Ovary (tissue), 7 donors: ENCODE measurements at regions not wholly inside any gene's neighbourhood (a gene's known extent, or its start where the extent isn't known, plus 50 kb on each side); places are given as distances from the start of the nearest gene placed in this dataset.

ENCODE experiments used
- DNase-seq, 5 donors: peaks; one replicate each; pipeline ENCODE4 v3.0.0-alpha.2; 2019 to 2020
- H3K27ac ChIP-seq, 2 donors: fragments of 200-600 bp; one replicate each; pipeline versions ENCODE4 v1.5.1 to v1.8.0; 2019 to 2022
- H3K27me3 ChIP-seq: fragments of 200-600 bp; one replicate; pipeline ENCODE4 v1.8.0; 2022
- H3K36me3 ChIP-seq: fragments of 200-600 bp; sonication (generic); one replicate; pipeline ENCODE4 v1.5.1; 2019
- H3K4me1 ChIP-seq: one replicate; pipeline ENCODE4 v1.8.1; 2013; ENCODE audit warnings: mild to moderate bottlenecking, moderate library complexity; ENCODE audit not compliant: insufficient read depth
- H3K4me3 ChIP-seq: fragments of 200-600 bp; sonication (generic); one replicate; pipeline ENCODE4 v1.5.1; 2017
- H3K9me3 ChIP-seq, 2 donors: fragments of 200-600 bp in 1 of 2; sonication (generic) in 1 of 2; one replicate each; pipeline versions ENCODE4 v1.5.1 to v1.8.1; 2013 to 2019; ENCODE audit warnings: mild to moderate bottlenecking in 1 of 2, moderate library complexity in 1 of 2
- EP300 ChIP-seq: sonication (generic); formaldehyde crosslinking; IDR thresholded peaks from one replicate; pipeline ENCODE4 v1.6.1; 2017; ENCODE audit warnings: antibody characterized with exemption
- POLR2A ChIP-seq: fragments of 450-650 bp; IDR thresholded peaks from one replicate; pipeline ENCODE4 v1.6.1; 2017; ENCODE audit warnings: antibody characterized with exemption, mild to moderate bottlenecking, moderate library complexity
- WGBS, 3 donors: extraction: QIAGEN DNeasy Blood & Tissue Kit in 1 of 3; methylation state at CpG; one replicate each; pipeline versions ENCODE4 v1.1.5 to v1.1.7; 2013 to 2017; 5-methylcytosine and 5-hydroxymethylcytosine counted together
- intact Hi-C, 4 donors: fragments of 100-400 bp; cut with DNase I; formaldehyde crosslinking; loops; one replicate each; pipeline versions ENCODE4 v1.11.0 to v1.15.1; 2022 to 2023
- TF ChIP-seq, protein P1 (sequence below), 3 donors: fragments of 450-650 bp in 2 of 3; fragments of 200-600 bp in 1 of 3; IDR thresholded peaks; one replicate each; pipeline versions ENCODE4 v1.5.1 to v1.8.0; 2016 to 2022; ENCODE audit warnings: antibody characterized with exemption in 3 of 3, mild to moderate bottlenecking in 1 of 3
- donor health status: DM: no; HTN: no; CAD: no; lungs with moderate emphysema.
- donor health status: DM: no; HTN: no; CAD: no.
- donor health status: Bipolar disorder and iron deficiency.
- donor health status: DM: no; HTN: no; CAD: no.
- donor health status: DM: yes; HTN: yes; CAD: no.

DNA sequence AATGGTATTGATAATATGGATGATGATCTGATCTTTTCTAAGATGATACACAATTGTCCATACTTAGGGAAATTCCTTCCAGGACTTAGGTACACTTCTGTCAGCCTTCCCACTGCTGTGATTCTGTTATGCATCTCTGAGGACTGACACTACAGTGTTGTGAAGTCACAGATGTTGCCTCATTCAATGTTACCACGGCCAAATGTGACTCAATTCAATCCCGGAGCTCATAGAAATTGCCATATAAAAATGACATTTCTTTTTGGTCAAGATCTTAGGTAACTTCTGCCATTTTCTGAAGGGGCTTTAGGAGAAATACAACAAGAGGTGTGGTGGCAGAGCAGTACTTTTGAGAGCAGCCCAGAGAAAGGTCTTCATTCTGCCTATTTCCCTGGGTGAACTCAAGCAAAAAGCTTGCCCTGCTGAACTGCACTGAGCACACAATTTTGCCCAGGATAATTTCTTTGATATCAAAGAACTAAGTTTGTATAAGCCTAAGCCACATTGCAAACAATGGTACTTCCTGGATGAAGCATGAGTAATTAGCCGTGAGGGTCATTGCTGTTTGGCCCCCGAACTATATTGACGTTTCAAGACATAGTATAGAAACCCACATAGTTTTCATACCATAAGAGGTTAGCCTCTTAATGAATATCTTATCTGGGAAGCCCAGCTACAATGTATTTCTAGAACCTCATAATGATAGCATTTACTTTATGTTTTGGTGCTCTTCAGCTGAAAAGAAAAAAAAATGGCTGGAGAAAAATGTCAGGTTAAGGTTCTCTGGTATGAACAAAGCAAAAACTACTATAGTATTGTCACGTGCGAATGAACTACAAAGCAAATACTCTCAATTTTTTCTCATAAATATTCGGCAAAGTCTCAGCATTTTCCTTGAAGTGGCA, 437.4 kb downstream of the MEIS1 start:
- Histone ChIP-seq H3K36me3 (no peaks in the 10 kb centered on the region), H3K9me3 (no peaks in the 10 kb centered on the region), H3K4me1 (no peaks in the 10 kb centered on the region), H3K27me3 (no peaks in the 10 kb centered on the region), H3K27ac (no peak overlapping the region), H3K4me3 (no peak overlapping the region)
- intact Hi-C loops: no loop called here
- WGBS, 3 donors: 41 to 45% (median 44%) methylated on average over 8 of the region's 8 CpGs
- no peak for TF ChIP-seq EP300
- TF ChIP-seq, protein P1, sequence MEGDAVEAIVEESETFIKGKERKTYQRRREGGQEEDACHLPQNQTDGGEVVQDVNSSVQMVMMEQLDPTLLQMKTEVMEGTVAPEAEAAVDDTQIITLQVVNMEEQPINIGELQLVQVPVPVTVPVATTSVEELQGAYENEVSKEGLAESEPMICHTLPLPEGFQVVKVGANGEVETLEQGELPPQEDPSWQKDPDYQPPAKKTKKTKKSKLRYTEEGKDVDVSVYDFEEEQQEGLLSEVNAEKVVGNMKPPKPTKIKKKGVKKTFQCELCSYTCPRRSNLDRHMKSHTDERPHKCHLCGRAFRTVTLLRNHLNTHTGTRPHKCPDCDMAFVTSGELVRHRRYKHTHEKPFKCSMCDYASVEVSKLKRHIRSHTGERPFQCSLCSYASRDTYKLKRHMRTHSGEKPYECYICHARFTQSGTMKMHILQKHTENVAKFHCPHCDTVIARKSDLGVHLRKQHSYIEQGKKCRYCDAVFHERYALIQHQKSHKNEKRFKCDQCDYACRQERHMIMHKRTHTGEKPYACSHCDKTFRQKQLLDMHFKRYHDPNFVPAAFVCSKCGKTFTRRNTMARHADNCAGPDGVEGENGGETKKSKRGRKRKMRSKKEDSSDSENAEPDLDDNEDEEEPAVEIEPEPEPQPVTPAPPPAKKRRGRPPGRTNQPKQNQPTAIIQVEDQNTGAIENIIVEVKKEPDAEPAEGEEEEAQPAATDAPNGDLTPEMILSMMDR (IDR thresholded peaks at IDR 0.05): no peak
- TF ChIP-seq POLR2A: no peak
- no peak for DNase-seq

DNA sequence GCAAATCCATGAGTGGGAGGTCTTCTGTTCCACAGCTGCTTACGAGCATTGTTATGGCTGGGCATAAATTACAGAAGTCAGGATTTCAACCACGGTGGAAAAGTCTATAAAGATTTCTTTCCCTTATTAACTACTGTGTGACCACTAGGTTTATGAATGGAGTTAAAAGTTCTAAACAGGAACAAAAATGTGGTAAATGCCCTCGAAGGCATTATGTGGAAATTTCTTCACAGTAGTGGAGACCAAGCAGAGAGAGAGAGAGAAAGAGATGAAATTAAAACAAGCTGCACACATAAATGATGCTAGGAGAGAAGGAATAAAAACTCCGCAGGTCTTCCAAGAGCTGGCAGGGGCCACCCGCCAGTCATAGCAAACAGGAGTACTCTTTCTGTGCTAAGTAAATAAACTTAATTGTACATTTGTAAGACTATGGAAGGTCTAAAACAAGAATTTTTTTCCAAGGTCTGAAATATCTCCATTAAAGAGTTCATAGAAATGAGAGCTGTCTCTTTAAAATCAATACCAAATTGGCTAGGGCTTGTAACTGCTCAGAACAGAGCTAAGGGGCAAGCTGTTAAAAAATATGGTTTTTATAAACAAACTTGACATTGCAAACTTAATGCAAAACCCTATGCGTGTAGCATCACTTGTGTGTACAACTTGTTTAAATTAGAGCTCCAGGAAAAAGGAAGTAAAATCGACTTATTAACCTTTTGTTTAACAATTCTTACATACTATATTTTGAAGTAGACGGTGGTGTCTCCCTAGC, 438.2 kb downstream of the MEIS1 start:
- Histone ChIP-seq H3K4me3 (no peak overlapping the region), H3K9me3 (no peaks in the 10 kb centered on the region), H3K36me3 (no peaks in the 10 kb centered on the region), H3K27ac (no peak overlapping the region), H3K27me3 (no peaks in the 10 kb centered on the region), H3K4me1 (no peaks in the 10 kb centered on the region)
- TF ChIP-seq, protein P1 (IDR thresholded peaks at IDR 0.05): no peak
- TF ChIP-seq EP300 (no peak), POLR2A (no peak)
- intact Hi-C loops: no loop called here
- DNase-seq: no peak
- 31 to 43% (median 32%) methylated on average over 8 of the region's 8 CpGs for WGBS, 3 donors

DNA sequence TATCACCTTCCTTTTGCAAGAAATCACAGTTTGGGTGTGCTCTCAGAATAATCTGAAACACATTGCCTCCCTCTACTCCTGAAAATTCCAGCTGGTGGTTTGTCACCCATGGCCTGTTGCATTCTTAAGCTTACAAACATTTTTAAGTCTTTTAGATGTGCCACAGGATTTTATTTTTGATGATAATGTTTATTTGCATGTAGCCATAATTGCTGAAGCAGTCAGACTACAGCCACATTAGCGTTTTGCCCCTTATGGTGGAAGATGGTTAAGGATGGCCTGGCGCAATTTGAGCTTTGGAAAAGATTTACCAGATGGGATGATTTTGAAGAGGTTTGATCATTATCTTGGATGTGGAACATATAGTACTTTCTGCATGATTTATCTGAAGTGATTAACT, 439.5 kb downstream of the MEIS1 start:
- Histone ChIP-seq H3K36me3 (no peaks in the 10 kb centered on the region), H3K27ac (no peak overlapping the region), H3K4me1 (no peaks in the 10 kb centered on the region), H3K27me3 (no peaks in the 10 kb centered on the region), H3K4me3 (no peak overlapping the region), H3K9me3 (no peaks in the 10 kb centered on the region)
- 96 to 98% (median 97%) methylated on average over 2 of the region's 2 CpGs for WGBS, 3 donors
- intact Hi-C loops: no loop called here
- TF ChIP-seq, protein P1 (IDR thresholded peaks at IDR 0.05): no peak
- TF ChIP-seq EP300 (no peak), POLR2A (no peak)
- DNase-seq: no peak

DNA sequence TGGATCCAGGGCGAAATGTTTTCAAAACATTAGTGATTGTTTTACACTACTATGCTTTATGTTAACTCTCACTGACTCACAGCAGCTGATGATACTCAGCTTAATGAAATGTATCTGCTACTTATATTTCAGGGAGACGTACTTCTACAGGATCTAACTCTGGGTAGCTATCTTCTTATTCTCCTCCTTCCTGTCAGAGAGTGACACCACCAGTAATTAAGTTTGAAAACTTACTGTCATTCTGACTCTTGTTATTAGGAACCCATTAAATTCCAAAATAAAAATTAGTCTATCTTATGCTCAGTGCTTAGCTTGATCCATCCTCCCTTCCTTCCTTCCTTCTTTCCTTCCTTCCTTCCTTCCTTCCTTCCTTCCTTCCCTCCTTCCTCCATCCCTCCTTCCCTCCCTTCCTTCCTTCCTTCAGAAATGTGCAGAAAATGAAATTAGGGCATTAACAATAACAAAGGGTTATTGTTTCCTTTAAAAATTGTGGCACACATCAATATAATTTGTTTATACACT, 441.1 kb downstream of the MEIS1 start:
- 32 to 59% (median 47%) methylated on average over 2 of the region's 2 CpGs for WGBS, 3 donors
- Histone ChIP-seq H3K4me3 (no peak overlapping the region), H3K4me1 (no peaks in the 10 kb centered on the region), H3K27me3 (no peaks in the 10 kb centered on the region), H3K9me3 (no peaks in the 10 kb centered on the region), H3K36me3 (no peaks in the 10 kb centered on the region), H3K27ac (no peak overlapping the region)
- TF ChIP-seq EP300 (no peak), POLR2A (no peak)
- TF ChIP-seq, protein P1 (IDR thresholded peaks at IDR 0.05): no peak
- intact Hi-C loops: no loop called here
- DNase-seq: no peak
